ENCODE measurements at regions not wholly inside any gene's neighbourhood (a gene's known extent, or its start where the extent isn't known, plus 50 kb on each side); places are given as distances from the start of the nearest gene placed in this dataset.
A peak's percentile ranks its signal among the peaks of the same experiment; 100 is the strongest.

DNA sequence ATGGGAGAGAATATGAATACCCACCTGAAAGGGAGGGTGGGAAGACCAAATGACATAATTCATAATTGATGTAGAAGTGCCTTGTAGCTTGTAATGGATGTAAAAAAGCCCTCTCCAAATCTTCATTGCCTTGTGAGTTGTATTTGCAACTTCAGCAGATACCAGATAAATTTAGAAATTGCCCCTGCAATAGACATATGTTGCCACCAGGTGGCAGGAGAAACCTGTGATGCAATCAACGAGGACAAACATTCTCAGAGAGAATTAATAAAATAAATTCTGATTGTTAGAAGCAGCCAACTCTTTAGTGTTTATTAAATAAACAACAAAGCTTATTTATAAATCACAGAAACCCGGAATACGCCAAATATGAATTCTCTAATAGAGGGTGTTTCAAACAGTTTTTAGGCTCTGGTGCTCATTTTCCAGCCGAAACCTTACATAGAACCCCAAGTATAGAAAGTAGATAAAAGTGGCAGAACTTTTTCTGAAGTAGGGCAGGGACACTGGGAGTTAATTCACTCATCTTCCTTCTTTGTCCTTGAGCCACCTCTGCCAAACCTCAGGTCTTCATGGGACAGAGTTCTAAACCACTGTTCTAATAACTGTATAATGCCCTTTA lies 147.8 kb downstream of the TMEM38B start:
- no peaks in the 10 kb centered on the region for H4K20me1 ChIP-seq
- no peak overlapping the region for H3K27ac ChIP-seq
- no peaks in the 10 kb centered on the region for H3K36me3 ChIP-seq
- no peaks in the 10 kb centered on the region for H3K27me3 ChIP-seq
- no peaks in the 10 kb centered on the region for H3K4me1 ChIP-seq
- no peak overlapping the region for H3K4me3 ChIP-seq
- peak; percentile 63; the same call in 1 of the 2 replicates for TF ChIP-seq Cebpa-rat (IDR thresholded peaks at IDR 0.05)
- no peak overlapping the region for H3K4me2 ChIP-seq
- no peaks in the 10 kb centered on the region for H3K9me3 ChIP-seq
- no peak overlapping the region for H3K9ac ChIP-seq

DNA sequence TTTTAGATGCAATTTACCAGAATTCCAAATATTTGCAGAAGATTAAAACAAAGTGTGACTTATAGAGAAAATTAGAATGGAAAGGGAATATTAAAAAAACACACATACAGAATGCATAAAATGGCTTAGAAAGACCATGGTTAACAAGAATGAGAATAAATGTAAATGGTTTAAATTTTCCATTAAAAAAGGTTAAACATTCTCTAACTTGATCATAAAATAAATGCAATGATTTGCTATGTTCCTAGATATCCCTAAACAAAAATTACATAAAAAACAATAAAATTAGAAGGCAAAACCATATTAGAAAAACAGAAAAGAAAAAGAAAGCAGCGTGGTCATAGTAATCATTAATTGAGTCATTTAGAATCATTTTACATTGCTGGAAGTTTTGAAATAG lies 152.5 kb downstream of the TMEM38B start:
- no peaks in the 10 kb centered on the region for H3K36me3 ChIP-seq
- H3K27ac ChIP-seq = no peak overlapping the region
- no peaks in the 10 kb centered on the region for H3K9me3 ChIP-seq
- no peaks in the 10 kb centered on the region for H3K27me3 ChIP-seq
- TF ChIP-seq Cebpa-rat (IDR thresholded peaks at IDR 0.05) = no peak
- H3K4me3 ChIP-seq = no peak overlapping the region
- H3K4me2 ChIP-seq = no peak overlapping the region
- H3K9ac ChIP-seq = no peak overlapping the region
- H3K4me1 ChIP-seq = no peaks in the 10 kb centered on the region
- no peaks in the 10 kb centered on the region for H4K20me1 ChIP-seq

DNA sequence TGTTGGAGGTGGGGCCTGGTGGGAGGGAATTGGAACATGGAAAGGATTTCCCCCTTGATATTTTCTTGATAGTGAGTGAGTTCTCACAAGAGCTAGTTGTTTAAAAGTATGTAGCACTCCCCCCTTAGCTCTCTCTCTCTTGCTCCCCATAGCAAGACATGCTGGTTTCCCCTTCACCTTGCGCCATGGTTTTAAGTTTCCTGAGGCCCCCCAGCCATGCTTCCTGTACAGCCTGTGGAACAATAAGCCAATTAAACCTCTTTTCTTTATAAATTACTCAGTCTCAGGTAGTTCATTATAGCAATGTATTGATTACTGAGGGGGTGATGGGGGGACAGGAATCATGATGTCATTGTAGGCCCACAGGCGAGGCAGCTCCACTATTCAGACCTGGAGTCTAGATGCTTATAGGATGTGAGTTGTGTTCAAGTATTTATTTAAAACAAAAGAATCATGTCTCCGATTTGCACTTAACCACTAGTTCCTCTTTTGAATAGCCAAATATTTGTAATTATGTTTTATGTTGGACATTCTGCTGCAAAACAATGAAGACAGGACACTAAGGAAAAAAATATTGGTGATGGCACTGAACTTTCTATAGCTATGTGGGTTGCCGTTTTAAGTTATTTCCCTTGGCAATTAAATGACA lies 156.6 kb downstream of the TMEM38B start:
- Histone ChIP-seq H3K9me3 (no peaks in the 10 kb centered on the region), H3K36me3 (no peaks in the 10 kb centered on the region), H3K9ac (no peak overlapping the region), H3K27me3 (no peaks in the 10 kb centered on the region), H3K4me3 (no peak overlapping the region), H3K4me1 (no peaks in the 10 kb centered on the region), H3K4me2 (no peak overlapping the region), H4K20me1 (no peaks in the 10 kb centered on the region), H3K27ac (no peak overlapping the region)
- no peak for TF ChIP-seq Cebpa-rat (IDR thresholded peaks at IDR 0.05)

DNA sequence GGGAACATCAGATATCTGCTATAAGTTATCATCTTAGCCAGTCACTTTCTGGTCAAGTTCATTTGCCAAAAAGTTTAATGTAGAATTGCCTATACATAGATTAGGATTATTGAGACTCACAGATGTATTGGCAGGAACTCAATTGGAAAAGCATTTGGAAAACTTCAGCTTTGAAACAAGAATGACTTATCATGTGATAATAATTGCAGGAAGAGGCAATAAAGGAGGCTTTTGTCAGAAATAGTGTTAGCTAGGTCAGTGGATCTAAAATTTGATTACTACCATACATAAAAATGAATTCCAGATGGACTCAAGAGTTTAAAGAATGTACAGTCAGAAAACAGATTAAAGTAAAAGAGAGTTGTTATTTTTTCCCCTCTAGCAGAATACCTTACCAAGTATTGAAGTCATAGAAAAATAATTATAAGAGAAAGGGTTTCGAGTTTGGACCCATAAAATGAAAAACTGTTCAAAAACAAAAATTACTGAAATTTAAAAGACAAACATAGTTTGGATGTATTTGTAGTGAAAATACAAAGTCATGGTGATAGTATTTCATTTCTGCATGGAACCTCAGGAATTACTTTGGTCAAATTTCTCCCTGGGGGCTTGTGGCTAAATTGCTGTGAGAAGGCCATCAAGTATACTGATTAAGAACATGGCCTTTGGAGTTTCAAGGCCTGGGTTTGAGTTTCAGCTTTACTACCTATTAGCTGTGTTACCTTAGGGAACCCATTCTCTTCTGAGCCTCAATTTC lies 159.9 kb downstream of the TMEM38B start:
- Histone ChIP-seq H3K9ac (no peak overlapping the region), H3K9me3 (no peaks in the 10 kb centered on the region)
- TF ChIP-seq Cebpa-rat (IDR thresholded peaks at IDR 0.05) = no peak

DNA sequence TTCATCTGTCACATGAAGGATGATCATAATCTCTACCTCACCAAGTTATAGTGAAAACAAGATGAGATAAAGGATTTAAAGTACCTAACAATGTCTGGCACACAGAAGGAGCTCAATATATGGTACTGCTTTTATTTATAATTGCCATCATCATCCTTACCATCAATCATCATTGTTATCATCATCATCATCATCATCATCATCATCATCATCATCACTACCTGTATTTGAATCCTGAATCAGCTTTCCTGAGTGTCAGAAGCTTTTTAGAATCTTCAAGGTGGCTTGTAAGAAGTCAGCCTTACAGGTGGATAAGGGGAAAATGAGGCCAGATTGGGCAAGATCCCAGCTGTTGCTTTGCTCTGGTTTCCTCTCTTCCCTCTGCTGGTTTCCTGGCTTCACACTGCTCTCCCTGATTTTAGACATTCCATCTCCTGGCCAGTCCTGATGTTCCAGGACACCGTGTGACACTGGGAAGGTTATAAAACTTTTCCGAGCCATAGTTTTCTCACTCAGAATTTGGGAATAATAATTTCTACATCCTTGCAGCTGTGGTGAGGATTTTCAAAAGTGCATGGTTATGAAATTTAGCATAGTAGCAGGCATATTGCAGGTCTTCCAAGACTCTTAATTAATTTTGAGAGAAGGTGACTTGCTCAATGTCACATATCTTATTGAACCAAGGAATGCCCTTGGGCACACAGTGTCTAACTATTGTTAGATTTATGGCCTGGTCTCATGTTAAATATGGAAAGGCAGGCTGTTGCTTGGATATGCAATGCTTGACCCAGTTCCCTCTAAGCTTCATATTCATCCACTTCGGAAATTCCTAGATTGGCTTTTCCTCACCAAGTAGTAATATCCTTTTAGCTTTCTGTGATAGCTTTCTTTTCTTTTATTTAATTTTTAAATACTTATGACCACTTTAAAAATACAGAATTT lies 160.7 kb downstream of the TMEM38B start:
- no peak overlapping the region for H3K4me3 ChIP-seq
- H3K27ac ChIP-seq = no peak overlapping the region
- H3K4me1 ChIP-seq = peaks cover 30% of the 10 kb centered on the region
- no peaks in the 10 kb centered on the region for H3K27me3 ChIP-seq
- no peaks in the 10 kb centered on the region for H3K9me3 ChIP-seq
- H3K4me2 ChIP-seq = no peak overlapping the region
- no peak overlapping the region for H3K9ac ChIP-seq
- TF ChIP-seq Cebpa-rat (IDR thresholded peaks at IDR 0.05) = no peak
- no peaks in the 10 kb centered on the region for H4K20me1 ChIP-seq
- no peaks in the 10 kb centered on the region for H3K36me3 ChIP-seq

More for the DNA sequence above, 159.9 kb downstream of the TMEM38B start:
- Histone ChIP-seq H3K27me3 (no peaks in the 10 kb centered on the region), H3K27ac (no peak overlapping the region), H3K36me3 (no peaks in the 10 kb centered on the region), H3K4me2 (no peak overlapping the region), H3K4me1 (peaks cover 22% of the 10 kb centered on the region), H3K4me3 (no peak overlapping the region), H4K20me1 (no peaks in the 10 kb centered on the region)

DNA sequence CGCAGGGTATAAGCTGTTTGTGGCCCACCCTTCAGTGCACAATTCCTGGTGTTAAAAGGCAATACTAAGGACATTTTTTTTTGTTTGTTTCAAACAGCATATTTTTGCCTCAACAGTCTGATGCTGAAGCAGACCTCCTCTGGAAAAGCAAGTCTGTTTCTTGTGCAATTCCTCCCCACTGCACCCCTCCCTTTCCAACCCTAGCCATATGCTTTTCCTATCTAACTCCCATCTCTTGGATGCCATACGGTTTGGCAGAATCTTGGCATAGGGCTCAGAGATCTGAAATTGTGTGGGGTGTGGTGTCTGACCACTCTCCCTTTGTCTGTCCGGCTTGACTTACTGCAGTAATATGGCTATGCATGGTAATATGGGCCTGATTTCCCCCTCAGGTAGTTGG lies 161.6 kb downstream of the TMEM38B start:
- Histone ChIP-seq H3K9ac (no peak overlapping the region), H3K4me1 (peaks cover 30% of the 10 kb centered on the region), H3K27ac (no peak overlapping the region)

DNA sequence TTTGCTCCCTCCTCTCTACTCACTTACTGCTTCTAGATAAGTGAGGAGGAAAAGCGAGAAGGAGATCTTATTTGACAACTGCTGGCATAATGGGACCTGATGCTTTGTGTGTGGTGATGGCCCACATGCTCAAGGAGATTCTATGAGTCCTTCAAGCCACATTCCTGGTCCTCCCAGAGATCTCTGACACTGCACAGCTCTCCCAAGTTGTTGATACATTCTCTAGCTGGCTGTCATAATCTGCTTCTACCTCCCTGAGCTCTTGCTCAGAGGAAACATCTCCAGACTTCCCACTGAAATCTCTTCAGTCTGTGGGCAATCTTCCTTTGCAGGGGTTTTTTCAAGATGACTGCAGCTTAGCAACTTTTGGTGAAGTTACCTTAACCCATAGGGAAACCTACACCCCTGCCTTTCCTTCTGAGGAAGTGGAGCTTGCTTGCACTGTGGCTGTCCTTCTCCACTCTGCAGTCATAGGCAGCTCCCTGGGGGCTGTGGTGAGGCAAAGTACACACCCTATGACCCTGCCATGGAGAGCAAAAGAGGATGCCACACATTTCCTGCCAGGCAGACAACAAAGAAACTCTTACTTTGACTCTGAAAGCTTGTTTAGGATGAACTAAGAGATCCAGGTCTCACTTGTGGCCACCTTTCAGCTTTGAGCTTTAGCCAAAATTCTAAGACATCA lies 163.8 kb downstream of the TMEM38B start:
- H3K36me3 ChIP-seq = no peaks in the 10 kb centered on the region
- H3K4me3 ChIP-seq = 0 out of 2 replicates have a peak overlapping the region, but pooled peaks have one; percentile 10
- no peak for TF ChIP-seq Cebpa-rat (IDR thresholded peaks at IDR 0.05)
- peaks cover 30% of the 10 kb centered on the region for H3K4me1 ChIP-seq
- H3K9ac ChIP-seq = no peak overlapping the region
- H3K9me3 ChIP-seq = no peaks in the 10 kb centered on the region
- no peaks in the 10 kb centered on the region for H4K20me1 ChIP-seq
- H3K27me3 ChIP-seq = no peaks in the 10 kb centered on the region
- H3K4me2 ChIP-seq = peak overlapping the region; percentile 85
- H3K27ac ChIP-seq = peak overlapping the region; percentile 73

More for the DNA sequence above, 161.6 kb downstream of the TMEM38B start:
- Histone ChIP-seq H3K9me3 (no peaks in the 10 kb centered on the region), H3K4me3 (no peak overlapping the region), H4K20me1 (no peaks in the 10 kb centered on the region), H3K27me3 (no peaks in the 10 kb centered on the region), H3K4me2 (no peak overlapping the region), H3K36me3 (no peaks in the 10 kb centered on the region)
- no peak for TF ChIP-seq Cebpa-rat (IDR thresholded peaks at IDR 0.05)

DNA sequence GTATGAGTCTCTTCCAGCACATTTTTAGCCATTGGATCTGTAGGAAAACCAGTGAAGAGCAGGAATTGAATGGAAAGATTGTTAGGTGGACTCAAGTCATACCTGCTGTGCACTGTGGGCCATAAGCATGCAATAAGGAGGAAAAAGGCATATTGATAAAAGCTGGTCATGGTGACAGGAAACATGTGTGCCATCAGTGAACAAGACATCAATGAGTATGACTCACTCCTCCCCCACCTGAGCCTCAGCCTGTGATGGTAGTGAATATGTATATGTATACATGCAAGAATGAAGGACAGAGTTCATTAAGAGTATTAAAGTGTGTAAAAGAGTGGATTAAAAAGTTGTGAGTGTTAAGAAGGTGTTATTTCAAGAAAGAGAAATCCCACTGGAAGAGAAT lies 164.5 kb downstream of the TMEM38B start:
- no peaks in the 10 kb centered on the region for H3K27me3 ChIP-seq
- H3K9ac ChIP-seq = no peak overlapping the region
- no peaks in the 10 kb centered on the region for H3K36me3 ChIP-seq
- peak overlapping the region; percentile 85 for H3K4me2 ChIP-seq
- no peak for TF ChIP-seq Cebpa-rat (IDR thresholded peaks at IDR 0.05)
- H3K9me3 ChIP-seq = no peaks in the 10 kb centered on the region
- H4K20me1 ChIP-seq = no peaks in the 10 kb centered on the region
- H3K4me3 ChIP-seq = 0 out of 2 replicates have a peak overlapping the region, but pooled peaks have one; percentile 10
- H3K27ac ChIP-seq = peak overlapping the region; percentile 73
- H3K4me1 ChIP-seq = peaks cover 30% of the 10 kb centered on the region
